ENCODE measurements at regions not wholly inside any gene's neighbourhood (a gene's known extent, or its start where the extent isn't known, plus 50 kb on each side); places are given as distances from the start of the nearest gene placed in this dataset.

- TF ChIP-seq, protein P1, sequence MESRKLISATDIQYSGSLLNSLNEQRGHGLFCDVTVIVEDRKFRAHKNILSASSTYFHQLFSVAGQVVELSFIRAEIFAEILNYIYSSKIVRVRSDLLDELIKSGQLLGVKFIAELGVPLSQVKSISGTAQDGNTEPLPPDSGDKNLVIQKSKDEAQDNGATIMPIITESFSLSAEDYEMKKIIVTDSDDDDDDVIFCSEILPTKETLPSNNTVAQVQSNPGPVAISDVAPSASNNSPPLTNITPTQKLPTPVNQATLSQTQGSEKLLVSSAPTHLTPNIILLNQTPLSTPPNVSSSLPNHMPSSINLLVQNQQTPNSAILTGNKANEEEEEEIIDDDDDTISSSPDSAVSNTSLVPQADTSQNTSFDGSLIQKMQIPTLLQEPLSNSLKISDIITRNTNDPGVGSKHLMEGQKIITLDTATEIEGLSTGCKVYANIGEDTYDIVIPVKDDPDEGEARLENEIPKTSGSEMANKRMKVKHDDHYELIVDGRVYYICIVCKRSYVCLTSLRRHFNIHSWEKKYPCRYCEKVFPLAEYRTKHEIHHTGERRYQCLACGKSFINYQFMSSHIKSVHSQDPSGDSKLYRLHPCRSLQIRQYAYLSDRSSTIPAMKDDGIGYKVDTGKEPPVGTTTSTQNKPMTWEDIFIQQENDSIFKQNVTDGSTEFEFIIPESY (IDR thresholded peaks at IDR 0.05), result no peak
- TF ChIP-seq BACH1 (IDR thresholded peaks at IDR 0.05; ENCODE audit: borderline replicate concordance), result no peak
Observed at GRCh38 chr17:33837281-33837680, 417.8 kb upstream of the CCL2 start (continued).

- no TSS peak for BruUV-seq (replicated peaks)
- intact Hi-C loops (cut with micrococcal nuclease; ENCODE audit: unreplicated experiment) (no loop called here), in situ Hi-C loops (cut with MboI) (no loop called here)
- ChIA-PET POLR2A (interaction anchor here (0.6 kb wide), 1 partner anchor 238 kb away, joined by 9 read pairs; no protein-coding TSS in a partner anchor), SMC1A (ENCODE audit: uncharacterized antibody, unreplicated experiment) (no interaction called here), RAD21 (ENCODE audit: unreplicated experiment) (no interaction called here), CTCF (no interaction called here)
- no peak overlapping the region for H3K4me3 ChIP-seq
- H3K27me3 ChIP-seq (replicated peaks in 1 of 2; ENCODE audit: control insufficient read depth in 2 of 2, insufficient read depth in 2 of 2, low read length in 1 of 2), result no peaks in the 10 kb centered on the region; a peak in 1 of 4 replicates
- H3K4me1 ChIP-seq (ENCODE audit: control insufficient read depth, insufficient read depth, low read length), result no peaks in the 10 kb centered on the region
- DNase-seq (ENCODE audit: low read depth, low spot score), result no peak
- no peak for TF ChIP-seq SUPT20H (IDR thresholded peaks at IDR 0.05; ENCODE audit: borderline replicate concordance, control insufficient read depth, low read depth, low read length)
- TF ChIP-seq BMI1 (IDR thresholded peaks at IDR 0.05; ENCODE audit: borderline replicate concordance), result no peak
- no peak for FAIRE-seq
- no peak overlapping the region for H3K4me2 ChIP-seq (ENCODE audit: control insufficient read depth, insufficient read depth)
- no peak overlapping the region for H3K27ac ChIP-seq (ENCODE audit: control insufficient read depth, insufficient read depth)
- no peak overlapping the region for H3K9ac ChIP-seq (ENCODE audit: control insufficient read depth, insufficient read depth, low read length)
- no peaks in the 10 kb centered on the region for H3K9me3 ChIP-seq (replicated peaks; ENCODE audit: control insufficient read depth, insufficient read depth, low read length)
- H3K36me3 ChIP-seq (ENCODE audit: control insufficient read depth in 2 of 2, insufficient read depth in 2 of 2, low read length in 1 of 2), result no peaks in the 10 kb centered on the region
- 2% methylated on average over 2 of the region's 2 CpGs for WGBS (ENCODE audit: insufficient coverage, insufficient replicate concordance, low lambda C conversion rate, missing lambda C conversion rate)
- no peaks in the 10 kb centered on the region for H4K20me1 ChIP-seq (ENCODE audit: control insufficient read depth, insufficient read depth)
- H3K79me2 ChIP-seq (ENCODE audit: control insufficient read depth, insufficient read depth, low read length), result no peaks in the 10 kb centered on the region
- no peak for ATAC-seq
- no peak overlapping the region for H2AFZ ChIP-seq (ENCODE audit: control insufficient read depth, low read depth, low read length)
Observed at GRCh38 chr17:33838281-33838680, 416.8 kb upstream of the CCL2 start.

- in situ Hi-C loops (cut with MboI), result no loop called here
- 2% methylated on average over 4 of the region's 4 CpGs for WGBS (ENCODE audit: insufficient coverage, insufficient replicate concordance, low lambda C conversion rate, missing lambda C conversion rate)
- SMC1A ChIA-PET (ENCODE audit: uncharacterized antibody, unreplicated experiment), result no interaction called here
- no peak for TF ChIP-seq NRF1 (conservative IDR thresholded peaks at IDR 0.05; ENCODE audit: low read depth, low read length)
- no peak for TF ChIP-seq BCLAF1 (IDR thresholded peaks at IDR 0.05)
- TF ChIP-seq SUZ12 (IDR thresholded peaks at IDR 0.05; ENCODE audit: unreplicated experiment), result no peak
Observed at GRCh38 chr17:33847900-33848299, 407.2 kb upstream of the CCL2 start.

More at GRCh38 chr17:33847900-33848299, 407.2 kb upstream of the CCL2 start:
- no peak overlapping the region for H3K4me2 ChIP-seq (ENCODE audit: control insufficient read depth, insufficient read depth)
- intact Hi-C loops (cut with micrococcal nuclease; ENCODE audit: unreplicated experiment), result no loop called here
- H3K9ac ChIP-seq (ENCODE audit: control insufficient read depth, insufficient read depth, low read length), result no peak overlapping the region
- ATAC-seq (no peak), FAIRE-seq (no peak), DNase-seq (ENCODE audit: low read depth, low spot score) (no peak)
- H4K20me1 ChIP-seq (ENCODE audit: control insufficient read depth, insufficient read depth), result no peaks in the 10 kb centered on the region
- no peaks in the 10 kb centered on the region for H3K79me2 ChIP-seq (ENCODE audit: control insufficient read depth, insufficient read depth, low read length)
- no peaks in the 10 kb centered on the region for H3K4me1 ChIP-seq (ENCODE audit: control insufficient read depth, insufficient read depth, low read length)
- H3K27ac ChIP-seq (ENCODE audit: control insufficient read depth, insufficient read depth), result no peak overlapping the region
- ChIA-PET RAD21 (ENCODE audit: unreplicated experiment) (no interaction called here), CTCF (no interaction called here), POLR2A (no interaction called here)
- H3K4me3 ChIP-seq, result no peak overlapping the region
- no peaks in the 10 kb centered on the region for H3K36me3 ChIP-seq (ENCODE audit: control insufficient read depth in 2 of 2, insufficient read depth in 2 of 2, low read length in 1 of 2)
- BruUV-seq (replicated peaks), result no TSS peak
- H3K27me3 ChIP-seq (replicated peaks in 1 of 2; ENCODE audit: control insufficient read depth in 2 of 2, insufficient read depth in 2 of 2, low read length in 1 of 2), result no peaks in the 10 kb centered on the region; a peak in 1 of 4 replicates
- no peaks in the 10 kb centered on the region for H3K9me3 ChIP-seq (replicated peaks; ENCODE audit: control insufficient read depth, insufficient read depth, low read length)
- no peak overlapping the region for H2AFZ ChIP-seq (ENCODE audit: control insufficient read depth, low read depth, low read length)

Data from GM12878 (cell line).